HL-60 (cell line): ENCODE measurements at regions not wholly inside any gene's neighbourhood (a gene's known extent, or its start where the extent isn't known, plus 50 kb on each side); places are given as distances from the start of the nearest gene placed in this dataset.

Experiments
- DNase-seq, 2 experiments: peaks; one replicate each; pipeline ENCODE4 v3.0.0-alpha.2; 2010 to 2020; ENCODE audit warnings: low read depth in 1 of 2, low spot score in 1 of 2
- H3K27ac ChIP-seq: fragments of 250-450 bp; sonication (Bioruptor Pico); replicated peaks from 2 replicates; pipeline ENCODE4 v1.5.1; 2020; ENCODE audit warnings: mild to moderate bottlenecking, moderate library complexity
- H3K27me3 ChIP-seq: fragments of 250-450 bp; sonication (Bioruptor Pico); 2 replicates; pipeline ENCODE4 v1.5.1; 2021; ENCODE audit warnings: mild to moderate bottlenecking, moderate library complexity; ENCODE audit not compliant: insufficient read depth, poor library complexity, severe bottlenecking
- H3K4me3 ChIP-seq: replicated peaks from 2 replicates; pipeline ENCODE4 v1.5.1; 2011; ENCODE audit warnings: mild to moderate bottlenecking, control low read depth, low read length; ENCODE audit not compliant: insufficient read depth
- GABPA ChIP-seq: IDR thresholded peaks from 2 replicates; pipeline ENCODE4 v1.6.1; 2012; ENCODE audit warnings: low read depth
- POLR2AphosphoS5 ChIP-seq: IDR thresholded peaks from 2 replicates; pipeline ENCODE4 v1.6.1; 2012; ENCODE audit warnings: low read depth
- REST ChIP-seq: IDR thresholded peaks from 2 replicates; pipeline ENCODE4 v1.6.1; 2012; ENCODE audit warnings: low read depth; ENCODE audit not compliant: insufficient replicate concordance
- SPI1 ChIP-seq: IDR thresholded peaks from 2 replicates; pipeline ENCODE4 v1.6.1; 2012; ENCODE audit warnings: low read depth, mild to moderate bottlenecking, borderline replicate concordance
- TF ChIP-seq, protein P1 (sequence below): IDR thresholded peaks from one replicate; pipeline ENCODE4 v1.5.1; 2011; ENCODE audit warnings: low read length, control low read depth, inconsistent platforms; ENCODE audit not compliant: insufficient read depth

- Histone ChIP-seq H3K27ac (no peak overlapping the region), H3K27me3 (no peaks in the 10 kb centered on the region), H3K4me3 (no peak overlapping the region)
- TF ChIP-seq SPI1, result no peak
- TF ChIP-seq REST, result no peak
- TF ChIP-seq, protein P1, sequence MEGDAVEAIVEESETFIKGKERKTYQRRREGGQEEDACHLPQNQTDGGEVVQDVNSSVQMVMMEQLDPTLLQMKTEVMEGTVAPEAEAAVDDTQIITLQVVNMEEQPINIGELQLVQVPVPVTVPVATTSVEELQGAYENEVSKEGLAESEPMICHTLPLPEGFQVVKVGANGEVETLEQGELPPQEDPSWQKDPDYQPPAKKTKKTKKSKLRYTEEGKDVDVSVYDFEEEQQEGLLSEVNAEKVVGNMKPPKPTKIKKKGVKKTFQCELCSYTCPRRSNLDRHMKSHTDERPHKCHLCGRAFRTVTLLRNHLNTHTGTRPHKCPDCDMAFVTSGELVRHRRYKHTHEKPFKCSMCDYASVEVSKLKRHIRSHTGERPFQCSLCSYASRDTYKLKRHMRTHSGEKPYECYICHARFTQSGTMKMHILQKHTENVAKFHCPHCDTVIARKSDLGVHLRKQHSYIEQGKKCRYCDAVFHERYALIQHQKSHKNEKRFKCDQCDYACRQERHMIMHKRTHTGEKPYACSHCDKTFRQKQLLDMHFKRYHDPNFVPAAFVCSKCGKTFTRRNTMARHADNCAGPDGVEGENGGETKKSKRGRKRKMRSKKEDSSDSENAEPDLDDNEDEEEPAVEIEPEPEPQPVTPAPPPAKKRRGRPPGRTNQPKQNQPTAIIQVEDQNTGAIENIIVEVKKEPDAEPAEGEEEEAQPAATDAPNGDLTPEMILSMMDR, result no peak
- TF ChIP-seq GABPA, result no peak
- TF ChIP-seq POLR2AphosphoS5, result no peak
- DNase-seq, result no peak
Measured at GRCh38 chr13:107721125-107721869, 494.0 kb downstream of the LIG4 start.

GRCh38 chr13:107716741-107717140 is 498.6 kb downstream of the LIG4 start:
- Histone ChIP-seq H3K27me3 (no peaks in the 10 kb centered on the region), H3K4me3 (no peak overlapping the region), H3K27ac (no peak overlapping the region)
- TF ChIP-seq, protein P1, result no peak
- no peak for DNase-seq

DNA sequence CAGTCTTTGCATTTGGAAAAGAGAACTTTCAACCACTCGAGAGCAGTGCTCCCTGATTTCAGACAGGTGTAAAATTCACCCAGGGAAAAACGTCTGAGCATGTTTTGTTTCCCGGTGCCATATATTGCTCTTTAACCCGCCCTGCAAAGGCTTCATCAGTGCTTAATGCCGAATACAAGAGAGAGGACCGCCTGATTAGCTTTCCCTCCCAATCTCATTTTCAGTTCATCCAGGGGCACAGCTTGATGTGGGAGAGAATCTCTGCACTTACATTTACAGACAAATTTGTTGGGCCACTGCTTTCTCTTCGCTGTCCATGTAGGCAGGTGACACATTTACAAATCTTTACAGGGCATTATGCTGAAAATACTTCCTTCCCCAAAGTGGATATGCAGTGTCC is 499.1 kb downstream of the LIG4 start:
- Histone ChIP-seq H3K27ac (no peak overlapping the region), H3K4me3 (no peak overlapping the region), H3K27me3 (no peaks in the 10 kb centered on the region)
- no peak for DNase-seq
- TF ChIP-seq GABPA (no peak), SPI1 (no peak), REST (no peak), POLR2AphosphoS5 (no peak)
- TF ChIP-seq, protein P1, result no peak

DNA sequence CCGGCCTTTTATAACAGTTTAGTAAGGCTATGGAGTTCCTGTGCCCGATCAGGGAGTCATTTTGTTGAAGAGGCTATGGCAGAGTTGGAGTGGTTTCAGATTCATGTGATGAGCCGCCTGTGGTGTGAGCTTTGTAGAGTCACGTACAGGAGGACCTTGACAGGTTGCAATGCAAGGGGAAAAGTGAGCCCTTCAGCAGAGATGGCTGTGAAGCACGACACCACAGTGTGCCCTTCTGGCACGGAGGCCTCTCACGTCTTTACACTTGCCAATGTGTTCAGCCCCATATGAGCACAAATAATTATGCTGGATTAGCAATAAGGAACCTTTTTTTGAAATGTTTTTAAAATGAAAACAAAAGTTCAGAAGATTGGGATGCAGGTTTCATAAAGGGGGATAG is 499.8 kb downstream of the LIG4 start:
- no peak overlapping the region for H3K4me3 ChIP-seq
- DNase-seq, result no peak
- H3K27ac ChIP-seq, result no peak overlapping the region
- TF ChIP-seq GABPA (no peak), REST (no peak), POLR2AphosphoS5 (no peak), SPI1 (no peak)
- TF ChIP-seq, protein P1, result no peak
- H3K27me3 ChIP-seq, result no peaks in the 10 kb centered on the region
